IMR-90 (cell line): ENCODE measurements at regions not wholly inside any gene's neighbourhood (a gene's known extent, or its start where the extent isn't known, plus 50 kb on each side); places are given as distances from the start of the nearest gene placed in this dataset.

Source experiments
- ATAC-seq: fragments of 200-7000 bp; cut with Tn5 transposase; 2 replicates; pipeline ENCODE4 v1.9.1; 2020; ENCODE audit warnings: low read depth, mild to moderate bottlenecking, moderate library complexity
- BruUV-seq: library from RNA; stranded (reverse); fragments of 400-500 nt; replicated peaks from 2 replicates; lab custom pipeline; 2021; lab: Mats Ljungman, UMichigan
- CTCF ChIA-PET: fragments of 300-600 bp; formaldehyde crosslinking; extraction: SDS; loops from one replicate; lab custom pipeline; 2021; ENCODE audit warnings: antibody characterized with exemption; lab: Yijun Ruan, JAX
- POLR2A ChIA-PET: fragments of 300-600 bp; sonication (Branson Sonifier 250); formaldehyde crosslinking; loops from one replicate; lab custom pipeline; 2022; ENCODE audit warnings: antibody characterized with exemption; ENCODE audit not compliant: unreplicated experiment; lab: Charles Lee
- DNase-seq: peaks from one replicate; pipeline ENCODE4 v3.0.0; 2013
- H2AFZ ChIP-seq: replicated peaks from 2 replicates; pipeline ENCODE3; 2013; ENCODE audit warnings: low read length, mild to moderate bottlenecking; ENCODE audit not compliant: poor library complexity
- H2AK5ac ChIP-seq: 2 replicates; pipeline ENCODE4 v1.6.1; 2013; ENCODE audit warnings: low read depth, low read length, inconsistent platforms
- H2AK9ac ChIP-seq: replicated peaks from 2 replicates; pipeline ENCODE3; 2013; ENCODE audit warnings: mild to moderate bottlenecking, low read depth, low read length, moderate library complexity; ENCODE audit not compliant: poor library complexity
- H2BK120ac ChIP-seq: 2 replicates; pipeline ENCODE4 v1.6.1; 2013; ENCODE audit warnings: low read depth, low read length, inconsistent platforms
- H2BK15ac ChIP-seq: 3 replicates; pipeline ENCODE4 v1.6.1; 2013; ENCODE audit warnings: low read depth, low read length, inconsistent platforms
- H2BK20ac ChIP-seq: 2 replicates; pipeline ENCODE4 v1.6.1; 2013; ENCODE audit warnings: low read depth, mild to moderate bottlenecking, inconsistent platforms, low read length, moderate library complexity
- H2BK5ac ChIP-seq: 2 replicates; pipeline ENCODE4 v1.6.1; 2013; ENCODE audit warnings: mild to moderate bottlenecking, low read depth, low read length, inconsistent platforms; ENCODE audit not compliant: poor library complexity, severe bottlenecking
- H3K14ac ChIP-seq: replicated peaks from 2 replicates; pipeline ENCODE4 v1.6.1; 2013; ENCODE audit warnings: low read depth, low read length, inconsistent platforms
- H3K18ac ChIP-seq: 2 replicates; pipeline ENCODE4 v1.6.1; 2013; ENCODE audit warnings: low read depth, low read length, control low read depth
- H3K23ac ChIP-seq: 2 replicates; pipeline ENCODE4 v1.6.1; 2013; ENCODE audit warnings: low read depth, low read length, inconsistent platforms
- H3K27ac ChIP-seq: 2 replicates; pipeline ENCODE4 v1.5.1; 2013; ENCODE audit warnings: mild to moderate bottlenecking, control low read depth, low read length; ENCODE audit not compliant: insufficient read depth
- H3K27me3 ChIP-seq: 2 replicates; pipeline ENCODE4 v1.6.1; 2013; ENCODE audit warnings: low read length; ENCODE audit not compliant: control insufficient read depth, insufficient read depth
- H3K36me3 ChIP-seq: 2 replicates; pipeline ENCODE4 v1.6.1; 2013; ENCODE audit warnings: low read length, mixed read lengths; ENCODE audit not compliant: control insufficient read depth, insufficient read depth
- H3K4ac ChIP-seq: 2 replicates; pipeline ENCODE4 v1.6.1; 2013; ENCODE audit warnings: low read depth, low read length, inconsistent platforms
- H3K4me1 ChIP-seq: 2 replicates; pipeline ENCODE4 v1.6.1; 2013; ENCODE audit warnings: low read length, mixed read lengths; ENCODE audit not compliant: control insufficient read depth, insufficient read depth
- H3K4me2 ChIP-seq: 2 replicates; pipeline ENCODE4 v1.6.1; 2013; ENCODE audit warnings: low read depth, mild to moderate bottlenecking, control low read depth, low read length, moderate library complexity
- H3K4me3 ChIP-seq: 2 replicates; pipeline ENCODE4 v1.5.1; 2013; ENCODE audit warnings: low read depth, mild to moderate bottlenecking, control low read depth, low read length, moderate library complexity; ENCODE audit not compliant: insufficient read depth
- H3K56ac ChIP-seq: 2 replicates; pipeline ENCODE4 v1.6.1; 2013; ENCODE audit warnings: low read length, inconsistent platforms; ENCODE audit not compliant: insufficient read depth; ENCODE audit errors: extremely low read depth
- H3K79me1 ChIP-seq, 2 experiments: 2 replicates each; pipeline ENCODE4 v1.6.1; 2013; ENCODE audit warnings: low read length in 2 of 2, inconsistent platforms in 1 of 2, low read depth in 1 of 2
- H3K9ac ChIP-seq: 2 replicates; pipeline ENCODE4 v1.6.1; 2013; ENCODE audit warnings: low read depth, low read length, control low read depth
- H3K9me1 ChIP-seq: 2 replicates; pipeline ENCODE4 v1.6.1; 2013; ENCODE audit warnings: low read length, inconsistent platforms; ENCODE audit not compliant: insufficient read depth
- H3K9me3 ChIP-seq: 2 replicates; pipeline ENCODE4 v1.6.1; 2013; ENCODE audit warnings: low read length; ENCODE audit not compliant: control insufficient read depth, insufficient read depth
- H4K20me1 ChIP-seq: 2 replicates; pipeline ENCODE4 v1.6.1; 2013; ENCODE audit warnings: low read length, inconsistent platforms; ENCODE audit not compliant: insufficient read depth
- H4K5ac ChIP-seq: 2 replicates; pipeline ENCODE4 v1.6.1; 2013; ENCODE audit warnings: mild to moderate bottlenecking, low read depth, low read length, control low read depth
- H4K8ac ChIP-seq, 2 experiments: 2 replicates each; pipeline ENCODE4 v1.6.1; 2013; ENCODE audit warnings: low read depth in 2 of 2, low read length in 2 of 2, control low read depth in 1 of 2, inconsistent platforms in 1 of 2
- H4K91ac ChIP-seq: 2 replicates; pipeline ENCODE4 v1.6.1; 2013; ENCODE audit warnings: low read depth, low read length, inconsistent platforms; ENCODE audit not compliant: insufficient read depth
- BHLHE40 ChIP-seq: fragments of 150-350 bp; IDR thresholded peaks from 2 replicates; pipeline ENCODE4 v1.6.1; 2016; ENCODE audit warnings: mild to moderate bottlenecking, low read depth, low read length
- CHD1 ChIP-seq: IDR thresholded peaks from 2 replicates; pipeline ENCODE4 v1.6.1; 2012; ENCODE audit warnings: low read depth, low read length, improper control_type of control experiment
- FOS ChIP-seq: fragments of 150-350 bp; IDR thresholded peaks from 2 replicates; pipeline ENCODE4 v1.6.1; 2016; ENCODE audit warnings: low read depth, low read length
- MAFK ChIP-seq: IDR thresholded peaks from 2 replicates; pipeline ENCODE4 v1.6.1; 2012; ENCODE audit warnings: low read depth, low read length, improper control_type of control experiment
- MAZ ChIP-seq: IDR thresholded peaks from 2 replicates; pipeline ENCODE4 v1.6.1; 2012; ENCODE audit warnings: low read depth, mild to moderate bottlenecking, low read length, improper control_type of control experiment, moderate library complexity, borderline replicate concordance
- MXI1 ChIP-seq: IDR thresholded peaks from 2 replicates; pipeline ENCODE4 v1.6.1; 2012; ENCODE audit warnings: low read depth, mild to moderate bottlenecking, low read length, moderate library complexity, borderline replicate concordance
- NFE2L2 ChIP-seq: fragments of 150-350 bp; IDR thresholded peaks from 2 replicates; pipeline ENCODE4 v1.6.1; 2016; ENCODE audit warnings: low read depth, mild to moderate bottlenecking, low read length
- RAD21 ChIP-seq: IDR thresholded peaks from 2 replicates; pipeline ENCODE4 v1.6.1; 2012; ENCODE audit warnings: low read length, improper control_type of control experiment
- RFX5 ChIP-seq: IDR thresholded peaks from 2 replicates; pipeline ENCODE4 v1.8.0; 2012; ENCODE audit warnings: low read depth, mild to moderate bottlenecking, low read length, moderate library complexity
- WGBS, 2 experiments: methylation state at CpG; one replicate each; pipeline versions ENCODE4 v1.1.5 to v1.1.7; 2013; ENCODE audit warnings: missing lambda C conversion rate in 2 of 2; ENCODE audit not compliant: insufficient read length in 1 of 2; ENCODE audit errors: extremely low coverage in 2 of 2; 5-methylcytosine and 5-hydroxymethylcytosine counted together
- dilution Hi-C: fragments of 300-500 bp; cut with HindIII; formaldehyde crosslinking; loops from one replicate; pipeline ENCODE4 v1.14.3; 2018; ENCODE audit warnings: low sequenced_read_pairs; ENCODE audit not compliant: unreplicated experiment
- in situ Hi-C: fragments of 300-500 bp; cut with MboI; formaldehyde crosslinking; loops from 3 replicates; pipeline ENCODE4 v1.14.3; 2019; ENCODE audit warnings: low sequenced_read_pairs, inconsistent platforms, mixed read lengths
- intact Hi-C: fragments of 100-400 bp; cut with micrococcal nuclease; formaldehyde crosslinking; loops from 2 replicates; pipeline ENCODE4 v1.10.0; 2022
- TF ChIP-seq, protein P1 (sequence below): fragments of 150-350 bp; IDR thresholded peaks from 2 replicates; pipeline ENCODE4 v1.6.1; 2016; ENCODE audit warnings: low read depth, mild to moderate bottlenecking, low read length, moderate library complexity, borderline replicate concordance
- TF ChIP-seq, protein P2 (sequence below): fragments of 150-350 bp; IDR thresholded peaks from 2 replicates; pipeline ENCODE4 v1.6.1; 2017; ENCODE audit warnings: mild to moderate bottlenecking, antibody characterized with exemption, low read length, low read depth

DNA sequence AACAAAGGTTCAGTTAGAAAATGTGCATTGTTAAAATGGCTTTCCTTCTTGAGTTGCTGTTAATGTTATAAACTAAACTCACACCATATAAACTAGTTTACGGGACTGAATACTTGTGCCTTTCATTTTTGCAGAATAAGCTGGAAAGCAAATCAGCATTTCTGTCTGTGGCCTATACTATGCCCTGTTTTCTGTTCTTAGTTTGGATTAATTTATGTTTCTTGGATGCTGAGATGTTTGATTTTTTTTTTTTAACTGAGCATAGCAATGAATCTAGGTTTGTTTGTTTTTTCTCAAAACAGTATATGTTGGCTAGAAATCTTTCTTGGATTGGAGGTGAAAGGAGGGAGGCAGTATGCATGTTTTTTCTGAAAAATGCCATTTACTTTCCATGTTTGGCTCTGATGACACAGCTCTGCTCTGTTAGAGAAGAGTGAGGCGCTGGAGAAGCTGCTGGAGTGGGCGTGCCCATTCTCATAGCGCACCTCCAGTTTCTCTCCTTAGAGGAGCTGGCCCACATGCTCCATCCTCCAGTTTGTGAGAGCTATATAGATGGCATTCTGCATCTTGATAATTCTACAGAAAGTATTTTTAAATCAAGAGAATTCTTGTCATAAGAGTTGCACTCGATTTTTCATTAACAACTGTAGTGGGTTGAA, 423.6 kb upstream of the TPM1 start:
- Histone ChIP-seq H4K91ac (0 out of 2 replicates have a peak overlapping the region, but pooled peaks have one; percentile 18), H4K5ac (peak overlapping the region; percentile 75; the same call in 1 of the 2 replicates), H3K9ac (no peak overlapping the region), H2BK15ac (peak overlapping the region; percentile 37; the same call in 1 of the 3 replicates), H3K79me1 (peaks cover 0 to 8% of the 10 kb centered on the region in 2 experiments; a peak in 3 of 4 replicates), H3K9me3 (no peaks in the 10 kb centered on the region), H3K36me3 (no peaks in the 10 kb centered on the region), H2AK5ac (no peak overlapping the region), H3K14ac (no peak overlapping the region), H4K20me1 (no peaks in the 10 kb centered on the region; the same call in 1 of the 2 replicates), H3K4me2 (peak overlapping the region; percentile 48; the same call in 1 of the 2 replicates), H3K27ac (peak overlapping the region; percentile 68), H3K9me1 (peaks cover 8% of the 10 kb centered on the region), H3K23ac (no peak overlapping the region), H3K27me3 (no peaks in the 10 kb centered on the region), H2AK9ac (no peak overlapping the region), H3K4me1 (peaks cover 17% of the 10 kb centered on the region), H3K4ac (peak overlapping the region; percentile 8; the same call in 1 of the 2 replicates), H3K4me3 (no peak overlapping the region), H2BK5ac (peak overlapping the region; percentile 53), H2BK120ac (peak overlapping the region; percentile 29; the same call in 1 of the 2 replicates), H4K8ac (peak overlapping the region; percentile 11 to 14; a peak in 2 of 4 replicates), H2BK20ac (peak overlapping the region; percentile 5; the same call in 1 of the 2 replicates), H2AFZ (no peak overlapping the region), H3K56ac (peak overlapping the region; percentile 19; the same call in 1 of the 2 replicates), H3K18ac (peak overlapping the region; percentile 61; the same call in 1 of the 2 replicates)
- POLR2A ChIA-PET: interaction anchor here (0.6 to 0.9 kb wide), 4 partner anchors 13 to 283 kb away, joined by 3 to 13 read pairs (median 4); no protein-coding TSS in a partner anchor
- dilution Hi-C loops: no loop called here
- ATAC-seq (peak; percentile 55), DNase-seq (peak; percentile 18)
- TF ChIP-seq MXI1: no peak
- TF ChIP-seq CHD1: no peak
- no peak for TF ChIP-seq RFX5
- no peak for TF ChIP-seq MAZ
- TF ChIP-seq MAFK: no peak
- TF ChIP-seq NFE2L2: no peak
- no peak for TF ChIP-seq BHLHE40
- TF ChIP-seq FOS: no peak
- TF ChIP-seq RAD21: no peak
- TF ChIP-seq, protein P1, sequence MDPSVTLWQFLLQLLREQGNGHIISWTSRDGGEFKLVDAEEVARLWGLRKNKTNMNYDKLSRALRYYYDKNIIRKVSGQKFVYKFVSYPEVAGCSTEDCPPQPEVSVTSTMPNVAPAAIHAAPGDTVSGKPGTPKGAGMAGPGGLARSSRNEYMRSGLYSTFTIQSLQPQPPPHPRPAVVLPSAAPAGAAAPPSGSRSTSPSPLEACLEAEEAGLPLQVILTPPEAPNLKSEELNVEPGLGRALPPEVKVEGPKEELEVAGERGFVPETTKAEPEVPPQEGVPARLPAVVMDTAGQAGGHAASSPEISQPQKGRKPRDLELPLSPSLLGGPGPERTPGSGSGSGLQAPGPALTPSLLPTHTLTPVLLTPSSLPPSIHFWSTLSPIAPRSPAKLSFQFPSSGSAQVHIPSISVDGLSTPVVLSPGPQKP: no peak
- TF ChIP-seq, protein P2, sequence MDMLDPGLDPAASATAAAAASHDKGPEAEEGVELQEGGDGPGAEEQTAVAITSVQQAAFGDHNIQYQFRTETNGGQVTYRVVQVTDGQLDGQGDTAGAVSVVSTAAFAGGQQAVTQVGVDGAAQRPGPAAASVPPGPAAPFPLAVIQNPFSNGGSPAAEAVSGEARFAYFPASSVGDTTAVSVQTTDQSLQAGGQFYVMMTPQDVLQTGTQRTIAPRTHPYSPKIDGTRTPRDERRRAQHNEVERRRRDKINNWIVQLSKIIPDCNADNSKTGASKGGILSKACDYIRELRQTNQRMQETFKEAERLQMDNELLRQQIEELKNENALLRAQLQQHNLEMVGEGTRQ: no peak
- no CpG with 5 or more reads among the region's 5 CpGs for WGBS, 2 experiments
- CTCF ChIA-PET: interaction anchor here (1.0 to 1.4 kb wide), 3 partner anchors 12 to 227 kb away, joined by 3 to 4 read pairs (median 4); no protein-coding TSS in a partner anchor
- intact Hi-C loops: loop anchor here (5.0 kb wide), 2 partner anchors 123 to 227 kb away; partner anchors contain the start of gene TLN2
- no TSS peak for BruUV-seq
- in situ Hi-C loops: no loop called here
